NCI-H748 (cell line): ENCODE measurements at regions not wholly inside any gene's neighbourhood (a gene's known extent, or its start where the extent isn't known, plus 50 kb on each side); places are given as distances from the start of the nearest gene placed in this dataset.
A peak's percentile ranks its signal among the peaks of the same experiment; 100 is the strongest.

Experiments used
- DNase-seq: peaks from one replicate; lab custom pipeline; 2025; ENCODE audit not compliant: unreplicated experiment; lab: John Stamatoyannopoulos, UW

DNA sequence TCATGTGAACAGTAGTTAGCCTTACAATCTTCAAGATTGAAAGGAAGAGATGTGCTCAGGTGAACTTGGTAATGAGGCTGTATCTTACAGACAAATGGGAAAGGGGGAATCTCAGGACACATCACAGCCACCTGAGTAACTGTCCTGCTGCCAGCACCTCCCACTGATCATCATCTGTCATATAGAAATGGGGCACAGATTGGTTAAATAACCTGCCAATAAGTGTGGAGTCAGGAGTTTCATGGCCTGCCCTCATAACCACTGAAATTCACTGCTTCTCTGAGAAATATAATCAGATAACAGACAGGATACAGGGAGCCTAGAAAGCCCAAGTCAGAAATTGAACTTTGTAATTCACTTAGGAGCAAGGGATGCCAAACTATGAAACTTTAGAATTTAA lies 64.9 kb upstream of the TAS2R16 start:
- DNase-seq, result no peak

DNA sequence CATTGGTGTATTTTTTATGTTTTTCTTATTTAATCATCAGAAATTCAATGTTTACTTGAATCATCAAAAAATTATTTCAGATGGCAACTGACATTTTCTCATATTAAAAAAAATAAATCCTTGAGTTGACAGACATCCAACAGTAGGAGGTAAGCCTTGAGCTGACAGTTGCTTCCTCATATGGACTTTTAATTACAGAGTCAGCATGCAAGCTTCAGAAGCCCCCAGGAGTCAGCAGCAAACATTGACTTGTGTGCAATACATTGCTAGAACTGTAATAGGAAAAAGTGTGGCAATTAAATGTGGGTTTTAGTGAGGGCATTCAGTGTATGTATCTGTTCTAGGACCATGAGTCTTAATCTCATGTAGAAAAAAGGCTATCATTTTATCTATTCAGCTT lies 62.4 kb upstream of the TAS2R16 start:
- no peak for DNase-seq

- peak; percentile 21 for DNase-seq
Measured at GRCh38 chr7:123054357-123055133, 59.0 kb upstream of the TAS2R16 start.

DNA sequence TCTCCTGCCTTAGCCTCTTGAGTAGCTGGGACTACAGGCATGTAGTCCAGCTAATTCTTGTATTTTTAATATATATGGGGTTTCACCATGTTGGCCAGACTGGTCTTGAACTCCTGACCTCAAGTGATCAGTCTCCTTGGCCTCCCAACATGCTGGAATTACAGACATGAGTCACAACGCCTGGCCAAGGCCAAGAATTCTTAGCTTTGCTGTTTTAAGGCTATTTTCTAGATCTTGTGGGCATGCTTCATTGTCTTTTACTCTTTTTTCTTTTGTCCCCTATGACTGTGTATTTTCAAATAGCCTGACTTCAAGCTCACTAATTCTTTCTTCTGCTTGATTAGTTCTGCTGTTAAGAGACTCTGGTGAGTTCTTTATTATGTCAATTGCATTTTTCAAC lies 56.4 kb upstream of the TAS2R16 start:
- no peak for DNase-seq

DNA sequence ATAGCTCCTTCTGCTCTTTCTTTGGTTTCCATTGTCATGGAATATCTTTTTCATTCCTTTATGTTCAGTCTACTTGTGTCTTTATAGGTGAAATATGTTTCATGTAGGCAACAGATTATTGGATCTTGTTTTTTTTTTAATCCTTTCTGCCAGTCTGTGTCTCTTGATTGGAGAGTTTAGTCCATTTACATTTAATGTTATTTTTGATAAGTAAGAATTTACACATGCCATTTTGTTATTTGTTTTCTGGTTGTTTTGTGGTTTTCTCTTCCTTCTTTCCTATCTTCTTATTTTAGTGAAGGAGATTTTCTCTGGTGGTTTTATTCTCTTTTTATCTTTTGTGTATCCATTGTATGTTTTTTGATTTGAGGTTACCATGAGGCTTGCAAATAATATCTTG lies 52.5 kb upstream of the TAS2R16 start:
- no peak for DNase-seq
